Glutamatergic neuron (in vitro differentiated cells): ENCODE measurements at regions not wholly inside any gene's neighbourhood (a gene's known extent, or its start where the extent isn't known, plus 50 kb on each side); places are given as distances from the start of the nearest gene placed in this dataset.
A peak's percentile ranks its signal among the peaks of the same experiment; 100 is the strongest.

Experiments used
- DNase-seq: peaks from one replicate; pipeline ENCODE4 v3.0.0; 2022
- H3K27ac Mint-ChIP-seq: one replicate; pipeline ENCODE4 v1.8.0; 2020; ENCODE audit warnings: mild to moderate bottlenecking, mixed read lengths, inconsistent platforms; ENCODE audit not compliant: unreplicated experiment
- H3K27me3 Mint-ChIP-seq: one replicate; pipeline ENCODE4 v1.8.0; 2020; ENCODE audit warnings: mild to moderate bottlenecking, moderate library complexity, mixed read lengths, inconsistent platforms; ENCODE audit not compliant: unreplicated experiment
- H3K36me3 Mint-ChIP-seq: one replicate; pipeline ENCODE4 v1.8.0; 2020; ENCODE audit warnings: mild to moderate bottlenecking, mixed read lengths, inconsistent platforms; ENCODE audit not compliant: unreplicated experiment
- H3K4me1 Mint-ChIP-seq: one replicate; pipeline ENCODE4 v1.8.0; 2020; ENCODE audit warnings: mild to moderate bottlenecking, low read depth, mixed read lengths, inconsistent platforms; ENCODE audit not compliant: unreplicated experiment
- H3K4me3 Mint-ChIP-seq: one replicate; pipeline ENCODE4 v1.8.0; 2020; ENCODE audit warnings: mild to moderate bottlenecking, mixed read lengths, inconsistent platforms; ENCODE audit not compliant: unreplicated experiment
- H3K9me3 Mint-ChIP-seq: one replicate; pipeline ENCODE4 v1.8.0; 2020; ENCODE audit warnings: mild to moderate bottlenecking, moderate library complexity, mixed read lengths, inconsistent platforms; ENCODE audit not compliant: unreplicated experiment
- CTCF ChIP-seq: fragments of 200-600 bp; sonication (generic); IDR thresholded peaks from one replicate; pipeline ENCODE4 v1.5.0; 2021; ENCODE audit not compliant: partially characterized antibody, unreplicated experiment

GRCh38 chr7:157474685-157475084, 137.9 kb downstream of the DNAJB6 start:
- peak; percentile 58 for TF ChIP-seq CTCF
- Mint-ChIP-seq H3K27ac (no peak overlapping the region), H3K36me3 (peaks cover 18% of the 10 kb centered on the region), H3K9me3 (peaks cover 12% of the 10 kb centered on the region), H3K27me3 (peaks cover 7% of the 10 kb centered on the region), H3K4me1 (no peaks in the 10 kb centered on the region), H3K4me3 (no peak overlapping the region)
- DNase-seq: peak; percentile 60

GRCh38 chr7:157475095-157475494, 138.3 kb downstream of the DNAJB6 start:
- no peak overlapping the region for H3K27ac Mint-ChIP-seq
- peaks cover 18% of the 10 kb centered on the region for H3K36me3 Mint-ChIP-seq
- no peak overlapping the region for H3K4me3 Mint-ChIP-seq
- no peak for TF ChIP-seq CTCF
- H3K9me3 Mint-ChIP-seq: peaks cover 12% of the 10 kb centered on the region
- no peak for DNase-seq
- H3K4me1 Mint-ChIP-seq: no peaks in the 10 kb centered on the region
- H3K27me3 Mint-ChIP-seq: peaks cover 7% of the 10 kb centered on the region

- Mint-ChIP-seq H3K4me3 (no peak overlapping the region), H3K36me3 (peaks cover 18% of the 10 kb centered on the region), H3K27me3 (peaks cover 7% of the 10 kb centered on the region), H3K4me1 (no peaks in the 10 kb centered on the region), H3K9me3 (peaks cover 12% of the 10 kb centered on the region), H3K27ac (no peak overlapping the region)
- no peak for DNase-seq
- no peak for TF ChIP-seq CTCF
Observed at GRCh38 chr7:157475601-157476000, 138.8 kb downstream of the DNAJB6 start.

- TF ChIP-seq CTCF: no peak
- peaks cover 18% of the 10 kb centered on the region for H3K36me3 Mint-ChIP-seq
- H3K9me3 Mint-ChIP-seq: peaks cover 12% of the 10 kb centered on the region
- no peak for DNase-seq
- peaks cover 7% of the 10 kb centered on the region for H3K27me3 Mint-ChIP-seq
- H3K27ac Mint-ChIP-seq: no peak overlapping the region
- no peak overlapping the region for H3K4me3 Mint-ChIP-seq
- H3K4me1 Mint-ChIP-seq: no peaks in the 10 kb centered on the region
Observed at GRCh38 chr7:157476201-157476600, 139.4 kb downstream of the DNAJB6 start.

- peaks cover 12% of the 10 kb centered on the region for H3K9me3 Mint-ChIP-seq
Observed at GRCh38 chr7:157476654-157477549, 140.1 kb downstream of the DNAJB6 start.

More at GRCh38 chr7:157476654-157477549, 140.1 kb downstream of the DNAJB6 start:
- TF ChIP-seq CTCF: no peak
- Mint-ChIP-seq H3K27ac (no peak overlapping the region), H3K36me3 (peaks cover 18% of the 10 kb centered on the region), H3K4me3 (no peak overlapping the region), H3K27me3 (peaks cover 7% of the 10 kb centered on the region), H3K4me1 (no peaks in the 10 kb centered on the region)
- DNase-seq: no peak
